ENCODE measurements at regions not wholly inside any gene's neighbourhood (a gene's known extent, or its start where the extent isn't known, plus 50 kb on each side); places are given as distances from the start of the nearest gene placed in this dataset.

DNA sequence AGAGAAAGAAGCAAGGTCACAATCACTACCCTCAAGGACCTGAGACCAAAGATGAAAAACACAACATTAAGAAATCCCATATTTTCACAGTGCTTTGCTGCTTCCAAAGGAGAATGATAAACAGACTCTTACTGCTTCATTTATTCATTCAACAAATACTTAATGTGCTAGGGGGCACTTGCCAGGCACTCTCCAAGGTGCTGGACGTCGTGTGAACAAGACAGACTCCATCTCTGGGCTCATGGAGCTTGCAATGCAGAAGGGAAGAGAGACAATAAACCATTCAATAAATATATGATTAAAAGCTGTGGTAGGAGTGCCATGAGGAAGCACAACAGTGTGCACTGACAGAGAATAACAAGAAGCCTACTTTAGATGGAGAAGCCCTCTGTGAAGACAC is 327.7 kb downstream of the CDK5RAP2 start:
- no peaks in the 10 kb centered on the region for H3K36me3 ChIP-seq (ENCODE audit: control insufficient read depth, insufficient read depth, low read length)
- H3K4me1 ChIP-seq (ENCODE audit: control insufficient read depth, insufficient read depth, low read length): no peaks in the 10 kb centered on the region
- no peaks in the 10 kb centered on the region for H3K9me3 ChIP-seq (ENCODE audit: control insufficient read depth, insufficient read depth, low read depth, low read length)
- no TSS peak for BruUV-seq (replicated peaks)
- in situ Hi-C loops (cut with HindIII; ENCODE audit: low pct_unique_long_range_greater_than_20kb, low sequenced_read_pairs) (no loop called here), intact Hi-C loops (cut with micrococcal nuclease; ENCODE audit: unreplicated experiment) (no loop called here)
- H3K27ac ChIP-seq (ENCODE audit: low read length): no peak overlapping the region
- ATAC-seq (no peak), DNase-seq (ENCODE audit: low read depth, low spot score) (no peak)
- TF ChIP-seq TCF7L2 (IDR thresholded peaks at IDR 0.05; ENCODE audit: low read depth, low read length): no peak
- TF ChIP-seq SIN3A (IDR thresholded peaks at IDR 0.05; ENCODE audit: borderline replicate concordance, insufficient read depth, low read depth, low read length): no peak
- TF ChIP-seq, protein P1, sequence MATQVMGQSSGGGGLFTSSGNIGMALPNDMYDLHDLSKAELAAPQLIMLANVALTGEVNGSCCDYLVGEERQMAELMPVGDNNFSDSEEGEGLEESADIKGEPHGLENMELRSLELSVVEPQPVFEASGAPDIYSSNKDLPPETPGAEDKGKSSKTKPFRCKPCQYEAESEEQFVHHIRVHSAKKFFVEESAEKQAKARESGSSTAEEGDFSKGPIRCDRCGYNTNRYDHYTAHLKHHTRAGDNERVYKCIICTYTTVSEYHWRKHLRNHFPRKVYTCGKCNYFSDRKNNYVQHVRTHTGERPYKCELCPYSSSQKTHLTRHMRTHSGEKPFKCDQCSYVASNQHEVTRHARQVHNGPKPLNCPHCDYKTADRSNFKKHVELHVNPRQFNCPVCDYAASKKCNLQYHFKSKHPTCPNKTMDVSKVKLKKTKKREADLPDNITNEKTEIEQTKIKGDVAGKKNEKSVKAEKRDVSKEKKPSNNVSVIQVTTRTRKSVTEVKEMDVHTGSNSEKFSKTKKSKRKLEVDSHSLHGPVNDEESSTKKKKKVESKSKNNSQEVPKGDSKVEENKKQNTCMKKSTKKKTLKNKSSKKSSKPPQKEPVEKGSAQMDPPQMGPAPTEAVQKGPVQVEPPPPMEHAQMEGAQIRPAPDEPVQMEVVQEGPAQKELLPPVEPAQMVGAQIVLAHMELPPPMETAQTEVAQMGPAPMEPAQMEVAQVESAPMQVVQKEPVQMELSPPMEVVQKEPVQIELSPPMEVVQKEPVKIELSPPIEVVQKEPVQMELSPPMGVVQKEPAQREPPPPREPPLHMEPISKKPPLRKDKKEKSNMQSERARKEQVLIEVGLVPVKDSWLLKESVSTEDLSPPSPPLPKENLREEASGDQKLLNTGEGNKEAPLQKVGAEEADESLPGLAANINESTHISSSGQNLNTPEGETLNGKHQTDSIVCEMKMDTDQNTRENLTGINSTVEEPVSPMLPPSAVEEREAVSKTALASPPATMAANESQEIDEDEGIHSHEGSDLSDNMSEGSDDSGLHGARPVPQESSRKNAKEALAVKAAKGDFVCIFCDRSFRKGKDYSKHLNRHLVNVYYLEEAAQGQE (IDR thresholded peaks at IDR 0.05; ENCODE audit: insufficient read depth in 1 of 2, low read depth in 2 of 2, low read length in 1 of 2): peak in 1 of 2 experiments; percentile 44; a peak in 1 of 4 replicates
- H3K27me3 ChIP-seq (ENCODE audit: control insufficient read depth, insufficient read depth, low read length): no peaks in the 10 kb centered on the region
- no peak overlapping the region for H3K4me3 ChIP-seq (ENCODE audit: low read depth in 2 of 2, low read length in 2 of 2)
- ChIA-PET POLR2A (no interaction called here), CTCF (no interaction called here)

DNA sequence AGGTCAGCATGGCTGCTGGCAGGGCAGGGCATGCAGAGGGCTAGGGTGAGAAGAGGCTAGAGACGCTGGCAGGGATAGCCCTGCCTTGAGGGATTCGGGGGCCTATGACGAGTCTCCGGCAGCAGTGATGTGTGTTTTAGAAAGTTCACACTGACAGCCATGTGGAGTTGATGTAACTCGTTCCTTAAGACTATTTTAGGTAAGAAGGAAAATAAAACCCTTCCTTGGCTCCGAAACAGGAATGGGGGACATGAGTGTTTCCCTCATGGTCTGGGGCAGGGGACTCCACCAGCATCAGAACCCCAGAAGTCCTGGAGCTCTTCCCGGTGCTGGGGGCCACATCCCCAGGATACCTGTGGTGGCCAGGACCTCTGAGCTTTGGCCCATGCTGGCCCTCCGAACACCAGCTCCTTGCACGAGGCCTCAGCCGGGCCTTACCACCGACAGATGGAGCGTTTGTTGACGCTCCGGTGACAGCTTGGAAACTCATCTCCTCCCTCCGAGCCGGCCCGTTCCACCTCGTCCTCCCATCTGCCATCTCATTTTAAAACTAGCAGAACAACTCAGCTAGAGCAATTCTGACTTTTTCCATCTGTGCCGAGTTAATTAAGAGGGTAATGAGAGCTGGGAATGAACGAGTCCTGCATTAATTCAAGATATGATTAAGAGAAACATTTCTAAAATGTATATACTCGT is 337.7 kb downstream of the CDK5RAP2 start:
- Histone ChIP-seq H3K4me3 (ENCODE audit: low read depth in 2 of 2, low read length in 2 of 2) (no peak overlapping the region), H3K36me3 (ENCODE audit: control insufficient read depth, insufficient read depth, low read length) (no peaks in the 10 kb centered on the region), H3K27ac (ENCODE audit: low read length) (no peak overlapping the region), H3K4me1 (ENCODE audit: control insufficient read depth, insufficient read depth, low read length) (no peaks in the 10 kb centered on the region), H3K9me3 (ENCODE audit: control insufficient read depth, insufficient read depth, low read depth, low read length) (no peaks in the 10 kb centered on the region), H3K27me3 (ENCODE audit: control insufficient read depth, insufficient read depth, low read length) (no peaks in the 10 kb centered on the region)
- ChIA-PET POLR2A (no interaction called here), CTCF (no interaction called here)
- intact Hi-C loops (cut with micrococcal nuclease; ENCODE audit: unreplicated experiment): no loop called here
- in situ Hi-C loops (cut with HindIII; ENCODE audit: low pct_unique_long_range_greater_than_20kb, low sequenced_read_pairs): no loop called here
- no TSS peak for BruUV-seq (replicated peaks)
- DNase-seq (ENCODE audit: low read depth, low spot score): no peak
- no peak for ATAC-seq
- no peak for TF ChIP-seq SIN3A (IDR thresholded peaks at IDR 0.05; ENCODE audit: borderline replicate concordance, insufficient read depth, low read depth, low read length)
- no peak for TF ChIP-seq POLR2AphosphoS5 (IDR thresholded peaks at IDR 0.05; ENCODE audit: low read depth, low read length)
- TF ChIP-seq, protein P1 (IDR thresholded peaks at IDR 0.05; ENCODE audit: insufficient read depth in 1 of 2, low read depth in 2 of 2, low read length in 1 of 2): no peak
- TF ChIP-seq, protein P2, sequence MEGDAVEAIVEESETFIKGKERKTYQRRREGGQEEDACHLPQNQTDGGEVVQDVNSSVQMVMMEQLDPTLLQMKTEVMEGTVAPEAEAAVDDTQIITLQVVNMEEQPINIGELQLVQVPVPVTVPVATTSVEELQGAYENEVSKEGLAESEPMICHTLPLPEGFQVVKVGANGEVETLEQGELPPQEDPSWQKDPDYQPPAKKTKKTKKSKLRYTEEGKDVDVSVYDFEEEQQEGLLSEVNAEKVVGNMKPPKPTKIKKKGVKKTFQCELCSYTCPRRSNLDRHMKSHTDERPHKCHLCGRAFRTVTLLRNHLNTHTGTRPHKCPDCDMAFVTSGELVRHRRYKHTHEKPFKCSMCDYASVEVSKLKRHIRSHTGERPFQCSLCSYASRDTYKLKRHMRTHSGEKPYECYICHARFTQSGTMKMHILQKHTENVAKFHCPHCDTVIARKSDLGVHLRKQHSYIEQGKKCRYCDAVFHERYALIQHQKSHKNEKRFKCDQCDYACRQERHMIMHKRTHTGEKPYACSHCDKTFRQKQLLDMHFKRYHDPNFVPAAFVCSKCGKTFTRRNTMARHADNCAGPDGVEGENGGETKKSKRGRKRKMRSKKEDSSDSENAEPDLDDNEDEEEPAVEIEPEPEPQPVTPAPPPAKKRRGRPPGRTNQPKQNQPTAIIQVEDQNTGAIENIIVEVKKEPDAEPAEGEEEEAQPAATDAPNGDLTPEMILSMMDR (IDR thresholded peaks at IDR 0.05): no peak
- no peak for TF ChIP-seq TCF7L2 (IDR thresholded peaks at IDR 0.05; ENCODE audit: low read depth, low read length)
